DOHH2 (cell line): ENCODE measurements at regions not wholly inside any gene's neighbourhood (a gene's known extent, or its start where the extent isn't known, plus 50 kb on each side); places are given as distances from the start of the nearest gene placed in this dataset.

ENCODE experiments used
- H3F3A ChIP-seq: fragments of 200-600 bp; sonication (generic), shearing (Covaris generic); 2 replicates; pipeline ENCODE4 v1.6.0; 2016; ENCODE audit warnings: antibody characterized with exemption, mild to moderate bottlenecking; ENCODE audit not compliant: control insufficient read depth, insufficient read depth
- H3K27ac ChIP-seq: fragments of 200-600 bp; sonication (generic); 2 replicates; pipeline ENCODE4 v1.5.1; 2014; ENCODE audit warnings: low read depth, mild to moderate bottlenecking, low read length, moderate library complexity
- H3K27me3 ChIP-seq: fragments of 200-600 bp; sonication (generic); 2 replicates; pipeline ENCODE4 v1.6.1; 2014; ENCODE audit warnings: mild to moderate bottlenecking, low read length, mixed read lengths; ENCODE audit not compliant: control insufficient read depth
- H3K36me3 ChIP-seq: fragments of 200-600 bp; sonication (generic); 2 replicates; pipeline ENCODE4 v1.6.1; 2014; ENCODE audit warnings: mild to moderate bottlenecking, low read length, moderate library complexity, mixed read lengths; ENCODE audit not compliant: control insufficient read depth
- H3K4me1 ChIP-seq: fragments of 200-600 bp; sonication (generic); 2 replicates; pipeline ENCODE4 v1.6.1; 2014; ENCODE audit warnings: mild to moderate bottlenecking, low read length, mixed read lengths; ENCODE audit not compliant: control insufficient read depth
- H3K4me2 ChIP-seq: fragments of 200-600 bp; sonication (generic); 2 replicates; pipeline ENCODE4 v1.6.0; 2014; ENCODE audit warnings: mild to moderate bottlenecking, low read length, moderate library complexity
- H3K4me3 ChIP-seq: fragments of 200-600 bp; sonication (generic); 2 replicates; pipeline ENCODE4 v1.5.1; 2014; ENCODE audit warnings: mild to moderate bottlenecking, low read length, mixed read lengths
- H3K79me2 ChIP-seq: fragments of 200-600 bp; sonication (generic); 2 replicates; pipeline ENCODE4 v1.6.1; 2014; ENCODE audit warnings: mild to moderate bottlenecking, low read length, mixed read lengths; ENCODE audit not compliant: control insufficient read depth
- H3K9me2 ChIP-seq: fragments of 200-600 bp; sonication (generic); replicated peaks from 2 replicates; pipeline ENCODE4 v1.6.1; 2014; ENCODE audit warnings: mild to moderate bottlenecking, low read length, mixed read lengths; ENCODE audit not compliant: control insufficient read depth
- H3K9me3 ChIP-seq: fragments of 200-600 bp; sonication (generic); 2 replicates; pipeline ENCODE4 v1.6.1; 2014; ENCODE audit warnings: antibody characterized with exemption, low read length, mixed read lengths; ENCODE audit not compliant: control insufficient read depth, insufficient read depth
- H4K20me1 ChIP-seq: fragments of 200-600 bp; sonication (generic); 2 replicates; pipeline ENCODE4 v1.6.0; 2014; ENCODE audit warnings: low read depth, mild to moderate bottlenecking, antibody characterized with exemption, low read length, moderate library complexity; ENCODE audit not compliant: control insufficient read depth, insufficient read depth
- EZH2phosphoT487 ChIP-seq: fragments of 200-600 bp; sonication (generic); IDR thresholded peaks from 2 replicates; pipeline ENCODE4 v1.6.1; 2017; ENCODE audit warnings: borderline replicate concordance, mild to moderate bottlenecking, antibody characterized with exemption, low read length, moderate library complexity, mixed read lengths
- TF ChIP-seq, protein P1 (sequence below): fragments of 200-600 bp; sonication (generic); IDR thresholded peaks from one replicate; pipeline ENCODE4 v1.5.1; 2014; ENCODE audit warnings: antibody characterized with exemption, mild to moderate bottlenecking, low read depth, low read length; ENCODE audit not compliant: poor library complexity, severe bottlenecking

DNA sequence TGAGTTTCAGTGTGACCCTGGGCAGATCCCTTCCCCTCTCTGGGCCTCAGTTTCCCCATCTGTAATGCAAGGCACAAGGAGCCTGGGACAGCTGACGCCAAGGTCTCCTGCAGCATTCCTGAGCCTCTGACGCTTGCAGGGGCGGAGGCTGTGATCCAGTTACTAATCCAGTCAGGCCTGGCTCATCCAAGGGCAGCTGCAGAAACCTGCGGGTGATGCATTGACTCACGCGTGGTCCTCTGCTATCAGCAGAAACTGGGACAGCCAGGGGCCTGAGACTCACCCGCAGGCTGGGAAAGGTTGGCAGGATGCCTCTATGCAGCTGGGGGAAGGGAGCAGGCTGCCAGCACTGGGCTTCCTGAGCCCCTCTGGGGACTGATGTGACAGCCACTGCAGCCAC lies 65.0 kb upstream of the SIRPA start:
- H3K4me2 ChIP-seq: no peak overlapping the region
- H3F3A ChIP-seq: no peaks in the 10 kb centered on the region
- no peaks in the 10 kb centered on the region for H3K36me3 ChIP-seq
- H4K20me1 ChIP-seq: no peaks in the 10 kb centered on the region
- no peaks in the 10 kb centered on the region for H3K9me2 ChIP-seq
- H3K9me3 ChIP-seq: no peaks in the 10 kb centered on the region
- no peak overlapping the region for H3K4me3 ChIP-seq
- TF ChIP-seq, protein P1, sequence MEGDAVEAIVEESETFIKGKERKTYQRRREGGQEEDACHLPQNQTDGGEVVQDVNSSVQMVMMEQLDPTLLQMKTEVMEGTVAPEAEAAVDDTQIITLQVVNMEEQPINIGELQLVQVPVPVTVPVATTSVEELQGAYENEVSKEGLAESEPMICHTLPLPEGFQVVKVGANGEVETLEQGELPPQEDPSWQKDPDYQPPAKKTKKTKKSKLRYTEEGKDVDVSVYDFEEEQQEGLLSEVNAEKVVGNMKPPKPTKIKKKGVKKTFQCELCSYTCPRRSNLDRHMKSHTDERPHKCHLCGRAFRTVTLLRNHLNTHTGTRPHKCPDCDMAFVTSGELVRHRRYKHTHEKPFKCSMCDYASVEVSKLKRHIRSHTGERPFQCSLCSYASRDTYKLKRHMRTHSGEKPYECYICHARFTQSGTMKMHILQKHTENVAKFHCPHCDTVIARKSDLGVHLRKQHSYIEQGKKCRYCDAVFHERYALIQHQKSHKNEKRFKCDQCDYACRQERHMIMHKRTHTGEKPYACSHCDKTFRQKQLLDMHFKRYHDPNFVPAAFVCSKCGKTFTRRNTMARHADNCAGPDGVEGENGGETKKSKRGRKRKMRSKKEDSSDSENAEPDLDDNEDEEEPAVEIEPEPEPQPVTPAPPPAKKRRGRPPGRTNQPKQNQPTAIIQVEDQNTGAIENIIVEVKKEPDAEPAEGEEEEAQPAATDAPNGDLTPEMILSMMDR: no peak
- TF ChIP-seq EZH2phosphoT487: no peak
- no peak overlapping the region for H3K27ac ChIP-seq
- no peaks in the 10 kb centered on the region for H3K4me1 ChIP-seq
- H3K27me3 ChIP-seq: peaks cover 24% of the 10 kb centered on the region
- no peaks in the 10 kb centered on the region for H3K79me2 ChIP-seq

DNA sequence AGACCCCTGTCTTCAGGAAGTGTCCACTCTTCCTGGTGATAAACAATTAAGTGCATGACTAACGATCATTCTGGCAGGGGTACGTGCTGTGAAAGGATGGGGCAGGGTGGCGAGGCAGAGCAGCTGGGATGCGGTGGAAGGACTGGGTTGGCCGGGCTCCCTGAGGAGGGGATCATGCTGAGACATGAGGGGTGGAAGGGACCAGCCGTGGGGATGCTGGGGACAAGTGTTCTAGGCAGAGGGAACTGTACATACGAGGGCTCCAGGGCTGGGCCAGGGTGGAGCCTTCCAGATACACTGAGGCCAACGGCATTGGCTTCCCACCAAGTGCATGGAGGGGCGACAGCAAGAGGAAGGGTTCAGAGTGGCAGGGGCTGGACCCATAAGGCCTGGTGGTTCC lies 65.7 kb upstream of the SIRPA start:
- Histone ChIP-seq H3K9me3 (no peaks in the 10 kb centered on the region), H3K4me1 (no peaks in the 10 kb centered on the region), H3K4me2 (no peak overlapping the region), H3F3A (no peaks in the 10 kb centered on the region), H3K9me2 (no peaks in the 10 kb centered on the region), H3K27ac (no peak overlapping the region), H3K79me2 (no peaks in the 10 kb centered on the region), H3K36me3 (no peaks in the 10 kb centered on the region), H4K20me1 (no peaks in the 10 kb centered on the region), H3K27me3 (peaks cover 18% of the 10 kb centered on the region), H3K4me3 (no peak overlapping the region)
- no peak for TF ChIP-seq EZH2phosphoT487
- TF ChIP-seq, protein P1: no peak

DNA sequence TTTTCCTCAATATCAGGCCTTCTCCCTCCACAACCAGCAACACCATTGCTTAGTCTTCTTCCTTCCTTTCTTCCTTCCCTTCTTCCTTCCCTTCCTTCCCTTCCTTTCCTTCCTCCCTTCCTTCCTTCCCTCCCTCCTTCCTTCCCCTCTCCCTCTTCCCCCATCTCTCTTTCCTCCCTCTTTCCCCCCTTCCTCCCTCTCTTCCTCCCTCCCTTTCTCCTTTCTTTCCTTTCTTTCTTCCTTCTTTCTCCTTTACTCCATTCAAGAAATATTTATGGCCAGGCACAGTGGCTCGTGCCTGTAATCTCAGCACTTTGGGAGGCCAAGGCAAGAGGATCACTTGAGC lies 66.4 kb upstream of the SIRPA start:
- H3K9me2 ChIP-seq: no peaks in the 10 kb centered on the region
- no peak overlapping the region for H3K4me2 ChIP-seq
- H3K9me3 ChIP-seq: no peaks in the 10 kb centered on the region
- H3K36me3 ChIP-seq: no peaks in the 10 kb centered on the region
- TF ChIP-seq, protein P1: no peak
- TF ChIP-seq EZH2phosphoT487: no peak
- peaks cover 18% of the 10 kb centered on the region for H3K27me3 ChIP-seq
- H3K4me3 ChIP-seq: no peak overlapping the region
- no peak overlapping the region for H3K27ac ChIP-seq
- no peaks in the 10 kb centered on the region for H3F3A ChIP-seq
- no peaks in the 10 kb centered on the region for H4K20me1 ChIP-seq
- no peaks in the 10 kb centered on the region for H3K4me1 ChIP-seq
- no peaks in the 10 kb centered on the region for H3K79me2 ChIP-seq
